ENCODE measurements at regions not wholly inside any gene's neighbourhood (a gene's known extent, or its start where the extent isn't known, plus 50 kb on each side); places are given as distances from the start of the nearest gene placed in this dataset.

- Histone ChIP-seq H3K4me2 (ENCODE audit: low read length) (no peak overlapping the region), H2AFZ (ENCODE audit: low read depth, low read length) (no peak overlapping the region), H3K79me2 (replicated peaks; ENCODE audit: insufficient read depth, low read length) (no peaks in the 10 kb centered on the region), H3K27ac (ENCODE audit: low read length) (no peak overlapping the region), H3K4me3 (ENCODE audit: low read length) (no peak overlapping the region), H3K9ac (ENCODE audit: low read length) (no peak overlapping the region), H3K36me3 (ENCODE audit: insufficient read depth, low read length) (no peaks in the 10 kb centered on the region), H4K20me1 (ENCODE audit: insufficient read depth) (no peaks in the 10 kb centered on the region), H3K9me3 (ENCODE audit: low read length) (no peaks in the 10 kb centered on the region), H3K27me3 (ENCODE audit: insufficient read depth, low read depth, low read length) (no peaks in the 10 kb centered on the region), H3F3A (ENCODE audit: insufficient read depth, low read length, poor library complexity, severe bottlenecking) (no peaks in the 10 kb centered on the region), H3K9me2 (ENCODE audit: insufficient read depth, low read length) (no peaks in the 10 kb centered on the region)
- TF ChIP-seq TAF1 (IDR thresholded peaks at IDR 0.05; ENCODE audit: low read depth) (no peak), RAD21 (conservative IDR thresholded peaks at IDR 0.05) (no peak), CTCF (IDR thresholded peaks at IDR 0.05; ENCODE audit: poor library complexity, severe bottlenecking) (no peak), REST (IDR thresholded peaks at IDR 0.05; ENCODE audit: borderline replicate concordance) (no peak), EZH2 (IDR thresholded peaks at IDR 0.05; ENCODE audit: borderline replicate concordance, insufficient read depth, low read length, poor library complexity, severe bottlenecking) (no peak), EP300 (conservative IDR thresholded peaks at IDR 0.05; ENCODE audit: poor library complexity, severe bottlenecking) (no peak), SMC3 (conservative IDR thresholded peaks at IDR 0.05; ENCODE audit: poor library complexity) (no peak), POLR2AphosphoS5 (IDR thresholded peaks at IDR 0.05) (no peak), MXI1 (conservative IDR thresholded peaks at IDR 0.05; ENCODE audit: poor library complexity, severe bottlenecking) (no peak)
Measured at GRCh38 chr12:46553266-46553665, 180.7 kb upstream of the SLC38A2 start.

GRCh38 chr12:46550266-46550879 lies 177.8 kb upstream of the SLC38A2 start:
- Histone ChIP-seq H4K20me1 (ENCODE audit: insufficient read depth) (no peaks in the 10 kb centered on the region), H3F3A (ENCODE audit: insufficient read depth, low read length, poor library complexity, severe bottlenecking) (no peaks in the 10 kb centered on the region), H3K27ac (ENCODE audit: low read length) (no peak overlapping the region), H3K9ac (ENCODE audit: low read length) (no peak overlapping the region), H3K79me2 (replicated peaks; ENCODE audit: insufficient read depth, low read length) (no peaks in the 10 kb centered on the region), H3K27me3 (ENCODE audit: insufficient read depth, low read depth, low read length) (no peaks in the 10 kb centered on the region), H3K9me2 (ENCODE audit: insufficient read depth, low read length) (no peaks in the 10 kb centered on the region), H3K4me3 (ENCODE audit: low read length) (no peak overlapping the region), H2AFZ (ENCODE audit: low read depth, low read length) (no peak overlapping the region), H3K9me3 (ENCODE audit: low read length) (no peaks in the 10 kb centered on the region), H3K36me3 (ENCODE audit: insufficient read depth, low read length) (no peaks in the 10 kb centered on the region), H3K4me2 (ENCODE audit: low read length) (no peak overlapping the region)
- TF ChIP-seq SMC3 (conservative IDR thresholded peaks at IDR 0.05; ENCODE audit: poor library complexity) = no peak
- no peak for TF ChIP-seq RAD21 (conservative IDR thresholded peaks at IDR 0.05)
- TF ChIP-seq CTCF (IDR thresholded peaks at IDR 0.05; ENCODE audit: poor library complexity, severe bottlenecking) = no peak
- TF ChIP-seq EP300 (conservative IDR thresholded peaks at IDR 0.05; ENCODE audit: poor library complexity, severe bottlenecking) = no peak
- no peak for TF ChIP-seq POLR2AphosphoS5 (IDR thresholded peaks at IDR 0.05)
- TF ChIP-seq EZH2 (IDR thresholded peaks at IDR 0.05; ENCODE audit: borderline replicate concordance, insufficient read depth, low read length, poor library complexity, severe bottlenecking) = no peak
- TF ChIP-seq TAF1 (IDR thresholded peaks at IDR 0.05; ENCODE audit: low read depth) = no peak
- no peak for TF ChIP-seq MXI1 (conservative IDR thresholded peaks at IDR 0.05; ENCODE audit: poor library complexity, severe bottlenecking)
- TF ChIP-seq REST (IDR thresholded peaks at IDR 0.05; ENCODE audit: borderline replicate concordance) = no peak
